Stimulated activated CD4-positive, alpha-beta T cell treated with anti-CD3 and anti-CD28 coated beads, Interleukin-2, amount 100 ng/mL, for 48 hours (primary cell): ENCODE measurements at regions not wholly inside any gene's neighbourhood (a gene's known extent, or its start where the extent isn't known, plus 50 kb on each side); places are given as distances from the start of the nearest gene placed in this dataset.
"Not testable (repeated sequence)": the region's sequence is repeated elsewhere in the genome, so short reads cannot be mapped to it uniquely, and the experiment has no call there.

ENCODE experiments used
- DNase-seq, 2 donors: peaks; one replicate each; pipeline ENCODE4 v3.0.0-alpha.2; 2020

- DNase-seq = no peak
These were observed 239.2 kb downstream of the ADGRD1 start for GRCh38 chr12:131192951-131193350.

DNA sequence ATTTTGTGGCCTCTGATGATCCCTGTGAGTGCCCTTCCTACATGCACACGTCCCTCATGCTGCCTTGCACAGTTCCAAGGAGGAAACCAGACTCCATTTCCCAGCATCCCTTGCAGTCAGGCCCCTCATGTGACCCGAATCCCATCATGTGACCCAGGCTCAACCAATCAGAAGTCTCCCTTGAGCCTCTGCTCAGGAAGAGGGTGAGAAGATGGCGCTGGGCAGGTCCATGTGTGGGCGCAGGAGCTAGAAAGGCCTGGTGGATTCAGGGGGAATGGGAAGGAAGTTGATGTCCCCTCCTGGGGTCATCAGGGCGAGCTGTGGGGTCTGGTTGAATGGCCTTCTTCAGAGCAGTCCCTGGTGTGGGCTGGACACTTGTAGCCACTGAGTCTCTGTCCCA is 240.5 kb downstream of the ADGRD1 start:
- DNase-seq = no peak

GRCh38 chr12:131195796-131196195 is 242.1 kb downstream of the ADGRD1 start:
- no peak for DNase-seq

- DNase-seq = no peak
These were observed 242.5 kb downstream of the ADGRD1 start for GRCh38 chr12:131196220-131196619.

- DNase-seq = no peak
These were observed 243.8 kb downstream of the ADGRD1 start for GRCh38 chr12:131197490-131197889.

DNA sequence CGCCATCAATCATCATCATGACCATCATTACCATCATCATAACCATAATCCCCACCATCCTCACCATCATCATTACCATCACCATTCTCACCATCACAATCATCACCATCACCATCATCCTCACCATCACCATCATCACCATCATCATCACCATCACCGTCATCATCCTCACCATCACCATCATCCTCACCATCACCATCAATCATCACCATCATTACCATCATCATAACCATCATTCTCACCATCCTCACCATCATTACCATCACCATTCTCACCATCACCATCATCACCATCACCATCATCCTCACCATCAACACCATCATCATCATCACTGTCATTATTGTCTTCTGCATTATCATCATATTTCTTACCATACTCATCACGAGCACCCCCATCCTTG is 245.5 kb downstream of the ADGRD1 start:
- DNase-seq = no peak

GRCh38 chr12:131201912-131202311 is 248.2 kb downstream of the ADGRD1 start:
- DNase-seq = not testable (repeated sequence)

DNA sequence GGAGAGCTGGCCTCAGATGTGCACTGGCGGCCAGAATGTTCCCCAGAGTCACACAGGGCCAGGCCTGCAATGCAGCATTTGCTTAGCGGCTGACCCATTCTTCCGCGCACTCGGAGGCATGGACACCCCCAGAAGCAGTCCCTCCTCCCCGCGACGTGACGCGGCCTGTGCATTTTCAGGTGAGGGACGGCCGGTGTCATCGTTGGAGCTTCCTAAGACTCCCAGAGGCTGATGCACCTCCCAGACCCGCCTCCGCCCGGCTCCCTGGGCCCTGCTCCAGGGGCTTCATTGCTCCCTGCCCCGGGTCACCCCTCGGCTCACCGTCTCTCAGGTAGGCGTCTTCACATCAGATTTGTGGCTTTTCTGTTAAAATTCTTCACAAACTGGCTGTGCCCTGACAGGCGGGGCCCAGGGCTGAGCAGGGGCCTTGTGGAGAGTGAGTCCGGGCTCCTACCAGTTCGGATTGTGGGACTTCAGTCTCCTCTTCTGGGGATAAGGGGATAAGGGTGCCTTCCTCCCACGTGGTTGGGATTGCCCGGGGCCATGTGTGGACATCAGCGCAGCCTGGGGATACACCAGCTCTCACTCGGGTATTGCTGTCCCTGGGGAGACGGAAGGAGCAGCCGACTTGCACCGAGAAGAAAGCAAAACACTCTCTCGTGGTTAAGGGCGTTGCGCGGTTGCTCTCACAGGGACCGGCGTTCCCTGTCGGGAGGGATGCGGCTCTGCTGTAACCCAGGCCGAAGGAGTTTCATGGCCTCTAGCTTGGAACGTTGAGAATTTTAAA is 249.1 kb downstream of the ADGRD1 start:
- no peak for DNase-seq

DNA sequence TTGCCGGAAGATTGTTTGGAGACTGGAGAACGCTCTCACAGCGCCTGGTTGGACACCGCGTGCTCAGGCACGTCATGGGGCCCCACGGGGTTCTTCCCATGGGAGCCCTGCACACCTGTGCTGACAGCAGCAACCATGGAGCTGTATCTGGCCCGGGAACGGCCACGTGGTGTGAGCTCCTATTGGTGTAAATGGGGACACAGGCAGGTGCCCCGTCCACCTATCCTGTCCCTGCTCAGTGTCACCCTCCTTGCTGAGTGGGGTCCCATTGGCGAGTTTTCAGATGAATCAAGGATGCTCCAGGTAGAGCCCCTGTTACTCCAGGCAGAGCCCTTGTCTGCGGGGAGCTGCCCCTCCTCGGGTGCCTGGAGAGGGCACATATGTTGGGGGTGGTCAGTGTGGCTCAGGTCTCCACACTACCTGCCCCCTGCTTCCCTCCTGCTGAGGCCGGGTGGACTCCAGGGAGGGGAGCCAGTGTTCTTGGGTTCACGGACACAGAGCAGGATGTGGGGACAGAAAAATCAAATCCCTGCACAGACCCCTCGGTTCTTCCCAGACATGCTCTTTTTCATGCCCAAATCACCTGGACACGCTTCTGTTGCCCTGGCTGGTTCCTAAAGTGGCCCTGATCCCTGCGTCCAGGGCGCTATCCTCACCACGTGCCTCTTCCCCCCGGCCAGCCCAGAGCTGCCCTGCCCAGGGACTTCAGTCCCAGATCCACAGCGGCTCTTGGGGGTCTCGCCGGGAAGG is 250.1 kb downstream of the ADGRD1 start:
- DNase-seq = no peak

GRCh38 chr12:131204416-131205274 is 250.9 kb downstream of the ADGRD1 start:
- no peak for DNase-seq

DNA sequence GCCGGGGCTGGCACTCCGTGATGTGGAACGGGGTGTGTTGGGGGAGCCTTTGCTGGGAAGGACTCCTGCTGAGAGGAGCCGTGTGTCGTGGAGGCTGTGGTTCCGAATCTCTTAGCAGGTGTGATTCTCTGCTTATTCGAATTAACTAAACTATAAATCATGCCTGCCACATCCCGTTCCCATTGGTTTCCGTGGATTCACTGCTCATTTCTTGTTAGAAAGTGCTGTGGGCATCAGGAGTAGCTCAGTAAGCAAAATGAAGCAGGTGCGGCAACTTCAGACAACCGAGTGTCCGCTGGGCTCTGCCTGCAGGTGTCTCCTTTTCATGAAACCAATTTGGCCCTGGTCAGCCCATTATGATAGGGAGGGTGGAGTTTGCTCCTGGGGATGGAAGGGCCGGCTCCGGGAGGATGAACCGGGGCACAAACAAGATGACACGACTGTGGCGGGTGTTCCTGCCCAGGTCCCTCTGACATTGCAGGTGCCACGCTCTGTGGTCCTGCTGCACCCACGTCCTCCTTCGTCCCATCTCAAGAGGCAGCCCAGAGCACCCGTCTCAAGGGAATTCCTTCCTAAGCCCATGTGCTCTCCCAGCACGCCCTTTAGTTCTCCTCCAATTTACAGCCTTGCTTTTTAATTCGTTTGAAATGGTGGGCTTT is 251.7 kb downstream of the ADGRD1 start:
- DNase-seq = not testable (repeated sequence)

DNA sequence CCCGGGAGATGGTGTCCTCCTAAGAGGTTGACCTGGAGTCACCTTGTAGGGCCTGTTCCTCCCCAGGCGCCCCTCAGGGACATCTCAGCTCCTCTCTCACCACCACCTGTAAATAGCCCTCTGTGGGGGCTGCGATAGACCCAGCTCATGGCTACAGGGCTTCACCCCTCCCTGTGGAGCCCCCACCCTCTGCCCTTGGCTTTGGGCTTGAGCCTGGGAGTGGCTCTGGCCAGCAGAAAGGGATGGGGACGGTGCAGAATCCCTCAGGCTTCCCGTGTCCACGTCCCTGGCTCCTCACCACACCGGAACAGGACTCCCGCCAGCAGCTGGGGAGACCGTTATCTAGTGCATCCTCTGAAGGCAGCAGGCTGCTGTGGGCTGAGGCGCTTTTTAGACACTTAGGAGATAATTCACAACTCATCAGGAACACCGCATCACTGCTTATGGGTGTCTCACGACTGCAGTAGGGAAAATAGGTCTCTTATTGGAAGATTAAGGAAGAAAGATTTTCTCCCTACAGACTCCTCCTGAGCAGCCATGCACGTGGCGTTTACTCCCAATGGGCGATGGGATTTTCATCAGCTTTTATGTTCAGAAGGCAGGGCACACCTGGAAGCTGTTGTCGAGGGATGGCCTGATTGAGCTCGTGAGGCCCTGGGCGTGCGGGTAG is 253.1 kb downstream of the ADGRD1 start:
- DNase-seq = not testable (repeated sequence)

GRCh38 chr12:131207300-131207660 is 253.6 kb downstream of the ADGRD1 start:
- not testable (repeated sequence) for DNase-seq

GRCh38 chr12:131207841-131208240 is 254.1 kb downstream of the ADGRD1 start:
- DNase-seq = not testable (repeated sequence)

DNA sequence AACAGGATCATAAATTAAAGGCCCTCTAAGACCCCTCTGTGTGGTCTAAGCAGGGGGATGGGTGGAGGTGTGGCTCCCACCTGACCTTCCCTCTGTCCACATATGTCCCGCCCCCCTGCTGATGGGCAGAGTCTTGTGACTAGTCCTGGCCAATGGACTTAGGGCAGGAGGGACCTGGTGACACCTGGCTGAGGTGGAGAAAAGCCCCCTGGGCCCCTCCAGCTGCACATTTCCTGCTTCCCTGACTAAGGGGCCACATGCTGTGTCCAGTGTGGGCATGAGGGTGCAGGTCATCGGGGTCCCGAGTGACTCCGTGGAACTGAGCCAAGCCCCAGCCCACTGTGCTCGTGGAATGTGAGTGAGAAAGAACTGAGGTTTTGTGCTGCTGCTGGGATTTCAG is 254.7 kb downstream of the ADGRD1 start:
- no peak for DNase-seq

GRCh38 chr12:131209082-131210070 is 255.7 kb downstream of the ADGRD1 start:
- peak in 1 of 2 donors; percentile 22 for DNase-seq

GRCh38 chr12:131210506-131211339 is 257.0 kb downstream of the ADGRD1 start:
- DNase-seq = no peak

DNA sequence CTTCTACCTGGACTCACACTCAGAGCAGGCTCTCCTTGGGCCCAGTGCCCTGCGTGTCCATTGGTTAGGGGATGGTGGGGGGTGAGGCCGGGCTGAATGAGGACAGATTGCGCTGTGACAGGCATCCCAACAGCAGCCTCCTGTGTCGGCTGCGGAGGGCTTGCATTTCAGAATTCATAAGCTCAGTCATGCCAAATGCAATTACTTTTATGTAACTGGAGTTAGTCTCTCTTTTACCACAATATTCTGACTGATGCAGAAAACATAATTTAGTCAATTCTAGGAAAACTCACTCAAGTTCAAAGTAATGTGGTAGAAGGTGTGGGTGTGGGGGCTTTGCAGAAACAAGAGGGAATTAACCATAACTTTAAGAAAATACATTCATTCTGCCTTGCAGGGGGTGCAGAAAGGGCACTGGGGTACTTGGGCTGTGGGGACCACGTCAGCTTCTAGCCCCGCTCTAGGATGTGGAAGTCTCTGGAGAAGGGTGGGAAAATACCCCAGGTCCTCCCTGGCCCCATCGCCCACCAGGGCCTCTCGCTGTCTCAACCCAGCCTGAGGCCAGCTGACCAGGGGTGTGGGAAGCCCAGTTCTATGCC is 257.7 kb downstream of the ADGRD1 start:
- no peak for DNase-seq

- DNase-seq = no peak
These were observed 260.3 kb downstream of the ADGRD1 start for GRCh38 chr12:131213896-131214442.
